ENCODE measurements at regions not wholly inside any gene's neighbourhood (a gene's known extent, or its start where the extent isn't known, plus 50 kb on each side); places are given as distances from the start of the nearest gene placed in this dataset.

DNA sequence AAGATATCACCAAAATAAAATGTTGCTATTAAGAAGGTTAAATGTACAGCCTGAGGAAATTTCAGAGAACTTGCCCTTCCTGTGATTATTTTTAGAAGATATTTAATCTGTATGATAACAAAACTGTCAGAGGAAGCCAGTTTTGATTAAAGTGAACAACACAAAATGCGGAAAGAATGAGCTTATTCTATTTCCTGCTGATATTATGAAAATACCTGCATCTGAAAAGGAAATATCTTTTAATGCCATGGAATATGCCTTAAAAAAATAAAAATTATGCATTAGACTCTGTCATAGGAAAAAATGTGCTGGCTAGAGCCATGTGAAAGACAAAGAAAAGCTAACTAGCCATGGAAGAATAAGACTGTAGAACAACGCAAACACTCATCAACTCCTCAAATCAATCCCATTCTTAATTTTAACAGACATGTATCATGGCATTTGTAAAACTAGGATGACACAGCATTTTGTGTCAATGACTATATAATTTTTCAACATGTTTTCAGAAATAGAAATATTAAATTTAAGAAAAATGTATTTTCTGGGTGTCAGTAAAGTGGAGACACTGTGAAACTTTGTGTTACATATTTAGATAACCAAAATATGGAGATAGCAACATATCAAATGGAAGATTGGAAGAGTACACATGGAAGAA lies 1768.2 kb downstream of the SUCLG1 start:
- no peak for DNase-seq (ENCODE audit: low spot score)

DNA sequence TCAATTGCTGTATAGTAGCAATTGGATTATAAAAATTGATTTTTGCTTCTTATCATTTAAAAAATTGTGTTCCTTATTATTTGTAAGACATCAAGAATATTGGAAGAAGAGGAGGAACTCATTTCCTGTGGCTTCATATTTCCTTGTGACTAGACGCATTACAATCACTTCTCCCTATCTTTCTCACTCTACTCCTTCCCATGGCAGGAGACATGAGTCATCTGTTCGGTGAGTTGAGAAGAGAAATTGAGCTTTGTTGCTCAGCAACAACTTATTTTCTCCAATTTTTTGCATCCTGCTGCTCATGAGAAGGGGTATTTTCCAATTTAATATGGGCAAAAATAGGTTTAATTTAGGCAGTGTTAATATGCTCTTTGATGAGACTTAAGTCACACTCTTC lies 1783.9 kb downstream of the SUCLG1 start:
- no peak for DNase-seq (ENCODE audit: low spot score)

DNA sequence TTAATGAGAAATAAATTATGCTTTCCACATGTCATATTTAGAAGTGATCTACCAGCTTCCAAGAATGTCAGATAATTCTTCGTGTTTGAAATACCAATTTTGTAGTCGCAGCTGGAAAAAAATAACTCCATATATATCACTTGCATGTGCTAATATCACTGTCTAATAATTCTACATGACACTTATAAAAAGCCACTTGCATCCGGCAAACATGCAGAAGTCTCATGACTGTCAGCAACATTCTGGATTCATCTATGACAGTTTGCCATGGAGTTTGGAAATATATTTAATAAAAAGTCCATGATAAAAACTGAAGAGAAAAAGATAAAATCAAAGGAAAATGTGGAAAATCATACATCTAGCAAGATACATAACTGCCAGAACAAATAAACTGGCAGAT lies 1784.4 kb downstream of the SUCLG1 start:
- no peak for DNase-seq (ENCODE audit: low spot score)

GRCh38 chr2:82667491-82667890 lies 1791.6 kb downstream of the SUCLG1 start:
- no peak for DNase-seq (ENCODE audit: low spot score)

DNA sequence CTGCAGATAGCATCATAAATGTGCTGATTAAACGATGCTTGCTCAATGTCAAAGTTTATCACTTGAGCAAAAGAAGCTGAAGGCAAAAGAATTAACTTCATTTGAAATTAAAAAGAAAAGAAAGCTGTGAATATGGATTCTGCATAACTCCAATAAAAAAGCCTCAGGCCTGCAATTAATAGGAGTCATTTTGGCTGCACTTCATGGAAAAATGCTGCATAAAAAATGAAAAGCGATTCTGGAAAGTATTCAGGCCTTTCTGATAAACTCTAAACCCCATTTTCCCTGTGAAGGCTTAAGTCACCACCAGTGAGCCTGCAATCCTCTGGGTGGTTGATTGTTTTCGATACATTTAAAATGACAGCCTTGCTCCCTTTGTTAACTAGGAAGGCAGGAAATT lies 1793.4 kb downstream of the SUCLG1 start:
- no peak for DNase-seq (ENCODE audit: low spot score)

- no peak for DNase-seq (ENCODE audit: low spot score)
These were observed 1802.0 kb downstream of the SUCLG1 start for GRCh38 chr2:82657106-82657505.

- no peak for DNase-seq (ENCODE audit: low spot score)
These were observed 1802.7 kb downstream of the SUCLG1 start for GRCh38 chr2:82656420-82656819.

DNA sequence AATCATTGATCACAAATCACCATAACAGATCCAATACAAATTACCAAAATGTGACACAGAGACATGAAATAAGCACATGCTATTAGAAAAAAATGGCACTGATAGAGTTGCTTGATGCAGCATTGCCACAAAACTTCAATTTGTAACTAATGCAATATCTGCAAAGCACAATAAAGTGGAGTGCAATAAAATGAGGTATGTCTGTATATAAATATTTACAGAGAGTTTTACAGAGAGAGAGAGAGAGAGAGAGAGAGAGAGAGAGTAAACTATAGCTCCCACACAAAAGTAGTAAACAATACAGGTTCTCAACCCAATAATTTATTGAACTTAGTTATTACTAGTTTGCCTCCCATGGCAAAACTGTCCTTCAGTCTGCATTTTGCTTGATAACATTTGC lies 1807.0 kb downstream of the SUCLG1 start:
- DNase-seq (ENCODE audit: low spot score): no peak

- no peak for DNase-seq (ENCODE audit: low spot score)
These were observed 1809.0 kb downstream of the SUCLG1 start for GRCh38 chr2:82650038-82650437.

DNA sequence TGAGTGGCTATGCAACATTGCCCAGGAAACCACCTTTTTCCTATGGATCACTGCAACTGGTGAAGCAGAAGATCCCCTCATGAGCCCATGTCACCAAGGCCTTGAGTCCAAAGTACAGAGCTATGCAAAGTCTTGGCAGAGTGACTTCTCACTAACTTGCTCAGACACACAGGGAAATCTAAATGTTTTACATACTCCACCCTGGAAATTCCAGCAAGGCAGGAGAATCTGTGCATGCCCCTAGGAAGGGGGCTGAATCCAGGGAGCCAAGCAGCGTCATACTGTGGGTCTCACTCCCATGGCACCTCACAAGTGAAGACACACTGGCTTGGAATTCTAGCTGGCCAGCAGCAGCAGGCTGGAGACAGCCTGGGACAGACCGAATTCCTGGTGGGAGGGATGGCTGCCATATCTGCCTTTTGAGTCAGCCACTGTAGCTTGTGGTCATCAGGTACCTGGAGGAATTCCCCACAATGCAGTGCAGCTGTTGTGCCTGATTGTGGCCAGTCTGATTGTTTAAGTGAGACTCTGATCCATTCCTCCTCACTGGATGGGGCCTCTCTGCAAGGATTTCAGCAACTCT lies 1817.4 kb downstream of the SUCLG1 start:
- DNase-seq (ENCODE audit: low spot score): no peak

DNA sequence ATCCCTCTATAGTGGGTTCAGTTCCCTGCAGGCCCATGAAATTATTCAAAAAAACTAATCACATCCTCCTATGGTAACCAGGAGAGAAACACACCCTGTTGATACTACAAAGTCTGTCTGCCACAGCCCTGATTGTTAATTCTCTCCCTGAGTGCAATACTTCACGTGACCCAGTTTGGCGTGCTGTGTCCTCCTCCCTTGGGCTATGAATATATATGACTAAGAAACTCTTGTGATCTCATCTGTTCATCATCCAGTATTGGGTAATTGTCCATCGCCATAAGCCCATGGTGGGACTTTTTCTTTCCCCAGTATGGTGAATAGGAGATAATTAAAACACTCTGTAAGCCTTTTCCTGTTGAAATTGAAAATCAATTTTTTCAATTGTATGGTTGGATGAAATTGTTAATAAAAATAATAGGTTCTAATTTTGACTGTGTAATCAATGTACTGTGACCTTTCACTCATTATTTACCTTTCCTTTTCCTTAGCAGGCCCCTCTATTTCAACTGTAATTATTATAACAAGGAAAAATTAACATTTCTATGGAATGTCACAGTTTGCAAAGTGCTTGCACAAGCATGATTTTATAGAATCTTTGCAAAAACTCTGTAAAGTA lies 1822.6 kb downstream of the SUCLG1 start:
- DNase-seq (ENCODE audit: low spot score): no peak

DNA sequence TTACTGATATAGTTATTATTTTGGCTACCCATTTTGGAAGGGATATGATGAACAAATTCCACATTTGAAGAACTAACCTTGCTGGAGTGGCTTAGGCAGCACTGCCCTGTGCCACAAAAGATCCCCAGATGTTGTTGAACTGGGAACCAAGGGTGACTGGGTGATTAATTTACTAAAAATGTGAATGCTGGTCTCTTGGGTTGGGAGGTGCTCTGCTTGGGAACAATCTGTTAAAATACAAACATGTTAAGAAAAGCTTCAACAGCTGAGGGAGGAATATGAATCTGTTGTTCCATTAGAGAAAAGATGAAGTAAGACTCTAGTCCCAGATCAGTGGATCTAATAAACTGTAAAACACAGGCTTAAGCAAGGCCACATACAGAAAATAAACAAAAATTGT lies 1860.1 kb downstream of the SUCLG1 start:
- DNase-seq (ENCODE audit: low spot score): no peak

DNA sequence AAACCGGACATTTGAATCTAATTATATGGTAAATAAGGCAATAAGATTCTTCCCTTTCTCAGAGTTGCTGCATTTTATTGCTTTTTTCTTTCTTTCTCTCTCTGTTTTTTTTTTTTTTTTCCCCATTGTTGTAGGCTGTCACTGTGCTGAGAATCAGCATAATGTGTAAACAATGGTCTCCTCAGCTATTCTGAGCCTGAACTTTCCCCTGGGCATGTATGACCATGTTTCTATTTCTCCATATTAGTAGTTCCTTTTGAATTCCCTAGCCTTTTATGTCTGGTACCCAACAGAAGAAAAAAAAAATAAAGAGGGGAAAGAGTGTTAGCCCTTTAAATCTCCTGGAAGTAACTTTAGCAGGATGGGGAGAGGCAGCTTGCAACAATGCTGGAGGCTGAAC lies 1862.5 kb downstream of the SUCLG1 start:
- DNase-seq (ENCODE audit: low spot score): no peak

DNA sequence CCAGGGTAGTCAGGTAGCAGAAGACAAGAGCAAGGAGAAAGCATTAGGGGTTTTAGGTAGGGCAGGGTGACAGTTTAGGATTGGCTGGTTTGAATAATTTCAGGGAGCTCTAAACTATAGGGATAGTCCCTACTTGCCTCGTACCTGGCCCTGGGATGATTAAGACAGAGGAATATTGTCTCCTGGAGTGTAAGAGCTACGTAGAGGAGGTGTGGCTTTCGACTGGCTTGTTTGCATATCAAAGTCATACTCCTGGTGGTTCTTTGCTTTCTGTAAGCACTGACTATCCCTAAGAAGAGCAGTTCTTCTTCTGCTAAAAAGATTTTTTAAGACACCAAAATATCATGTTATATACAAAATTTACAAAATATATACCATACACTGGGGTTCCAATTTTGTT lies 1867.4 kb downstream of the SUCLG1 start:
- no peak for DNase-seq (ENCODE audit: low spot score)

GRCh38 chr2:82576656-82577055 lies 1882.4 kb downstream of the SUCLG1 start:
- no peak for DNase-seq (ENCODE audit: low spot score)

DNA sequence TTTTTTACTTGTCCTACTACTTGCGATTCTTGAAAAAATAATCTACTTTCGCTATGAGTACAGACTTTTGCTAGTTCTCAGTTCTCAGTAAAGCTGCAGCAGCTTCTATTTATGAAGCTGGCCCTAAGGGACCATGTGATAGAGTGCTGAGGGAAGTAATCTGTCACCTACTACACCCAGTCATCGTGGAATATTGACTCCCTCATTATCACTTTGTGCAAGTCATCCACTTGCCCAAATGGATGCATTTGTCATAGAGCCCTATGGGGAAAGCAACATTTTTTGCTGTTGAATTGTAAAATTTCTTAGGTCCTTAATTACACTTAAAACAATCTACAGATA lies 1919.8 kb downstream of the SUCLG1 start:
- no peak for DNase-seq (ENCODE audit: low spot score)

DNA sequence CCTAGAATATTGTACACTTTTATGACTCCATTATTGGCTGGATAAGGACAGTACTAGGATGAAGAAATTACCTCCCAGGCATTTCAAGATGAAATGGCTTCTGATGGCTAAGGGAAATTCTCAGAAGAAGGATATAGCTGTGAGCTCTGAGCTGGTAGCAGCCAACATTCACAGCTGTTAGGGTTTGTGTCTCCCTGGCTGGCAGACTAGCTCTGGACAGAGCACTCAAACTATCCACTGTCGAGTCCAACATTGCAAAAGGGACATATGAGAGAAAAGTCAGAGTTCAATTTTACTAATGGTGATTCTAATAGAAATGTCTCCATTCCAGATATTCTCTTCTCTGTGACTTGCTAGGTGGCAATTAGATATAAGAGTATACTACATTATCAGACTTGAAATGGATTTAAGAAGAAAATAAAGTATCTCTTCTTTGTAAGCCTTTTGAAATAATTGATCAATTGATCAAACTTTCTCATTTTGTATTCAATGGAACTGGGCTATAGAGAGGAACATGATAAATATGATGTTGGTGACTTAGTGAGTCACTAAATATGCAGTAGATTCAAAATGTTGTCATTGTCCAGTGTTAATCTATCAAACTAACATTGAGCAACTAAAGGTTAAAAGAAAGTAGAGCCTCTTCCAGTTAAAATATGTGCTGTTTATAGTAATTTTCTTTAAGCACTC lies 1920.3 kb downstream of the SUCLG1 start:
- no peak for DNase-seq (ENCODE audit: low spot score)

DNA sequence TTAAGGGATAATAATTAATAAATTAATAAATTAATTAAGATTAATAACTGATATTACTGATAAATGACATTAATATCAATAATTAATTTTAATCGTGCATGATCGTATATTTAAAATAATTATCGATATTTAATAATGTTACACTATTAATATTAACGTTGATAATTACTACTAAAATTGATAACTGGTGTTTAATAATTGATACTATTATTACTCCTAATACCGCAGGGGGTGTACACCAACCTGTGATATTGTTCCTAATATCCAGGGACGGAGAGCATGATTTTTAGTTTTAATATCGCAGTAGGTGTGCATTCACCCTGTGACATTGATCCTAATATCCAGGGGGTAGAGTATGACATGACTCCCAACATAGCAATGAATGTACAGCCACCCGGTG lies 1930.8 kb downstream of the SUCLG1 start:
- DNase-seq (ENCODE audit: low spot score): no peak

- DNase-seq (ENCODE audit: low spot score): no peak
These were observed 1932.0 kb downstream of the SUCLG1 start for GRCh38 chr2:82527124-82527523.

DNA sequence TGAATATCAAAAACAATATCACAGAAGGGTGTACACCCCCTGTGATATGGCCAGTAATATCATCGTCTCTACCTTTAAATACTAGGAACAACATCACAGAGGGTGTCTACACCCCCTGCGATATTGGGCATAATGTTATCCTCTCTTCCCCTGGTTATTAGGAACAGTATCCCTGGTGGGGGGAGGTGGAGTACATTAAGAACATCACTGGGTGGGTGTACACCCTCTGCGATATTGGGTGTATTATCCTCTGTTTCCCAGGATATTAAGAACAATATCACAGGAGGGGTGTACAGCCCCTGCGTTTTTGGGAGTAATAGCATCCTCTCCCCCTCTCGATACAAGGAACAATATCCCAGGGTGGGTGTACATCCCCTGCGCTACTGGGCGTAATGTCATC lies 1932.8 kb downstream of the SUCLG1 start:
- DNase-seq (ENCODE audit: low spot score): no peak

GRCh38 chr2:82525744-82526143 lies 1933.3 kb downstream of the SUCLG1 start:
- DNase-seq (ENCODE audit: low spot score): no peak

GRCh38 chr2:82524826-82525225 lies 1934.3 kb downstream of the SUCLG1 start:
- DNase-seq (ENCODE audit: low spot score): no peak

DNA sequence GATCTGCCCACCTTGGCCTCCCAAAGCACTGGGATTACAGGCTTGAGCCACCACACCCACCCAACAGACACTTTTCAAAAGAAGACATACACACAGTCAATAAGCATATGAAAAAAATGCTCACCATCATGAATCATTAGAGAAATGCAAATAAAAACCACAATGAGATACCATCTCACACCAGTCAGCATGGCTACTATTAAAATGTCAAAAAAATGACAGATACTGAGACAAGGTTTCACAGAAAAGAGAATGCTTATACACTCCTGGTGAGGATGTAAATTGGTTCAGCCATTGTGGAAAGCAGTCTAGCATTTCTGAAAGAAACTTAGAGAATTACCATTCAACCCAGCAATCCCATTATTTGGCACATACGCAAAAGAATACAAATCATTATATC lies 1947.2 kb downstream of the SUCLG1 start:
- no peak for DNase-seq (ENCODE audit: low spot score)
